HG03025 (cell line): ENCODE measurements at regions not wholly inside any gene's neighbourhood (a gene's known extent, or its start where the extent isn't known, plus 50 kb on each side); places are given as distances from the start of the nearest gene placed in this dataset.

Experiments used
- ATAC-seq: cut with Tn5 transposase; IDR thresholded peaks from one replicate; pipeline ENCODE4 v1.9.1; 2021; ENCODE audit warnings: mild to moderate bottlenecking, moderate library complexity; ENCODE audit not compliant: unreplicated experiment, low FRiP score

DNA sequence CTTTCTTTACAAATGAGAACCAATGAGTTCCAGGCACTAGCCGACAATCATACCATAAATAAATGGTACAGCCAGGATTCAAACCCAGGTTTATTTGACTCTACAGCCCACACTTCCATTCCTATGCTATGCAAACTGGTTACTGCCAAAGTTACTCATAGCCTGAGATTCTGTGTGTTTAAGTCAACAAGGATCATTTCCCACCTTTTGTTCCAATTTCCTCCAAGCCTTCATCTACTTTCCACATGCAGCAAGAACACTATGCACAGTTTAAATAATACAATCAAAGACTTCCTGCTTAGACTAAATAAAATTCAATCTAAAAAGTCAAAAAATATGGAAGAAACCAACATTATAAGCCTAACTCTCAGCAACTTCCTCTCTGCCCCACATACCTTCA is 59.2 kb upstream of the KLF12 start:
- ATAC-seq: no peak

DNA sequence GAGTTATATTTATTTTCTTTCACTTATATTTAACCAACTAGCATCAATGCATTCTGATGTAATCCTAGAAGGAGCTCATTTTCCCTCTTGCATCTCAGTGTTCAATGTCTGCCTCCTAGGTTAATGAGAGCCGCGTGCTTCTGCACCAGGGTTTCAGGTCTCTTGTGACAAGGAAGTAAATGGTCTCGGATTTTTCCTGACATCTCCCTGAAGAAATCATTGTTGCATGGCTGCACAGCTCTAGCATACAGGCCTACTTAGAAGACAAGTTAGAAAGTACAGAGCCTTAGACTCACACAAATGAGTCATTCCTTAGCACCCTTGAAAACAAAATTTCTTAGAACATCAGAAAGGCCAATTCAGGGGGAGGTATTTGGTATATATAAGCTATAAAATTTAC is 57.2 kb upstream of the KLF12 start:
- no peak for ATAC-seq

DNA sequence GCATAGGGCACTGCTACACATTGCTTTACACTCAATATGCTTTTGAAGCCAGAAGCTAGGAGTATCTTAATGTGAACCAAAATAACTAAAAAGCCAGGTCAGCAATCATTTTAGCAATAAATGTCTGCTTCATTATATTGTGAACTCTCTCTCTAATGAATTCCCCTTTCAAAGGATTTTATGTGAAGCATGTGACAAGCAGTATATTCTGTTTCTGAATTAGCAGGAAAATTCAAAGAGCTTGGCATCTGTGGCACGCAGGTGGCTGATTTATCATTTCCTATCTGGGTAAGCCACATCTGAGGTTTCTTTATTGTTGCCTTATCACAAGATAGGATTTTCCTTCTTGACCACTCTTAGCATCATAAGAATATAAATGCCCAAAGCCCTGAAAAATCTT is 56.8 kb upstream of the KLF12 start:
- no peak for ATAC-seq

DNA sequence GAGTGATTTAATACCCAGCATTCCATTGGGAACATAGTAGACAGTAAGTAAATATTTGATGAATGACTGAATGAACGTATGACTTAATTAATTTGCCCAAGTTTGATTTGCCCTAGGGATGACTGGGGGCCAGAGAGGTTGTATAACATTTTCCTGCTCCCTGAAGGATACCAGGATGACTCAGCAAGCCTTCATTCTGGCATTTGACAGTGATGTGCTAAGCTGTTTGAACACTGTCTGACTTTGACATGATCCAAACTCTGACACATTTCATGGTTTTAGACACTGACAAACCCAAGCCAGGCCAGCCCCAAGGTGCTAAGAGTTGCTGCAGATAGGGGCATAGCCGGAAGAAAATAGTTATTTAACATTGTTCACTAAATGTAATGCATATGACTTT is 53.4 kb upstream of the KLF12 start:
- no peak for ATAC-seq

DNA sequence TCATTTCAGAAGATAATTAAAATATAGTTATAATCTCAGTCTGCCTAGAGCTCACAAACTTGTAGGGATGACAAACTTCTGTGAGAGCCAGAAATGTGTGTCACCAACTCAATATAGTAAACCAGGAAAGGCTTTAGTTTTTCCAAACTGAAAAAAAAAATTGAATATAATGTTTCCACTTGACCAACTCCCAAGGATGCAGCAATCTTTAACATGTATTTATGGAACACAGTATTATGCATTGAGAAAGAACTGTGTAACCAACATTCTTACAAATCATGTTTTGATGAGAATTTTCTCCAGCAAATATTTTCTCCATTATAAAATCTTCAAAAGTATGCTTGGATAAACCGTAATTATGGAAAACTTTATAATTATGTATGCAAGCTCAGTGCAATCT is 50.1 kb upstream of the KLF12 start:
- ATAC-seq: no peak
